Liver (tissue), 2 donors: ENCODE measurements at regions not wholly inside any gene's neighbourhood (a gene's known extent, or its start where the extent isn't known, plus 50 kb on each side); places are given as distances from the start of the nearest gene placed in this dataset.

ENCODE experiments used
- CTCF ChIP-seq: fragments of 150-350 bp; IDR thresholded peaks from 2 replicates; pipeline ENCODE4 v1.5.1; 2017; ENCODE audit warnings: improper control_type of control experiment, low read depth, low read length; ENCODE audit not compliant: missing input control
- TF ChIP-seq, protein P1 (sequence below): IDR thresholded peaks from 2 replicates; pipeline ENCODE4 v1.6.1; 2016; ENCODE audit warnings: antibody characterized with exemption
- donor health status: healthy.

- TF ChIP-seq, protein P1, sequence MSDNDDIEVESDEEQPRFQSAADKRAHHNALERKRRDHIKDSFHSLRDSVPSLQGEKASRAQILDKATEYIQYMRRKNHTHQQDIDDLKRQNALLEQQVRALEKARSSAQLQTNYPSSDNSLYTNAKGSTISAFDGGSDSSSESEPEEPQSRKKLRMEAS = no peak
- TF ChIP-seq CTCF = no peak
Observed at GRCh38 chr4:22201256-22201655, 252.7 kb upstream of the KCNIP4 start.
